GM21367 (cell line): ENCODE measurements at regions not wholly inside any gene's neighbourhood (a gene's known extent, or its start where the extent isn't known, plus 50 kb on each side); places are given as distances from the start of the nearest gene placed in this dataset.
"Not testable (repeated sequence)": the region's sequence is repeated elsewhere in the genome, so short reads cannot be mapped to it uniquely, and the experiment has no call there.

ENCODE experiments used
- ATAC-seq: cut with Tn5 transposase; IDR thresholded peaks from one replicate; pipeline ENCODE4 v1.9.1; 2021; ENCODE audit not compliant: unreplicated experiment

DNA sequence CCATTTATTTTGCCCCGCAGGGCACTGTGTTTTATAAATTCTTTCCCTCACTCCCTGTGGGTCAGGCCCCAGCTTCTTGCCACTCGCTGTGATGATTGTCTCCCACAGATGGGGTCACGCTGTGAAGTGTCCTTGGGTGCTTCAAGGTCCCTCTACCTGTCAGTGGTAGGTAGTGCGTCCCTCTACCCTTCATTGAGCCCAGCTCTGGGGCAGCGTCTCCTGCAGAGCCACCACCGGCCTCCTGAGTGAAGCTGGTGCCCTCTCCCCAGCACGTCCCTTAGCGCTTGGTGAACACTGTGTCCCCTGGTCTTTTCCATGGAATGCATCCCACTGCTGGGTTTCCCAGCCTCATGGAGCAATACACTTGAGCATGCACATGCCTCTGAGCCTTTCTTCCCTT is 108.2 kb downstream of the NRN1 start:
- no peak for ATAC-seq

DNA sequence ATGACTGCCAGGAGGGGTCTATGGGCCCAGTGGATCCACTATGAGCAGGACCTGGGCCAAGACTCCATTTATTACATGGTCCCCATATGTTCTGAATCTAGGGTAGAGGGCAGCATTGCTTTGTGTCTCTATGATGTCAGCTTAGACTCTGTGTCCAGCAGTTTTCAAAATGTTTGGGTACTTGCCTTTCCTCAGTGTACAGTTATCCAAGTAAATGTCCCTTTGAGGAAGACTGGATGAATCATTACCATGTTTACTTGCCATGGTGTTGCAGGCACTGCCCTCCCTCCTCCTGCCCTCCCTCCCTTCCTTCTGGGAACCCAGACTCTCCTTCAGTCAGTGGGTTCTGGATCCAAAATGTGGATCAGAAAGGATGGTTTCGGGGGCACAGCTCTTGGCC is 108.6 kb downstream of the NRN1 start:
- no peak for ATAC-seq

DNA sequence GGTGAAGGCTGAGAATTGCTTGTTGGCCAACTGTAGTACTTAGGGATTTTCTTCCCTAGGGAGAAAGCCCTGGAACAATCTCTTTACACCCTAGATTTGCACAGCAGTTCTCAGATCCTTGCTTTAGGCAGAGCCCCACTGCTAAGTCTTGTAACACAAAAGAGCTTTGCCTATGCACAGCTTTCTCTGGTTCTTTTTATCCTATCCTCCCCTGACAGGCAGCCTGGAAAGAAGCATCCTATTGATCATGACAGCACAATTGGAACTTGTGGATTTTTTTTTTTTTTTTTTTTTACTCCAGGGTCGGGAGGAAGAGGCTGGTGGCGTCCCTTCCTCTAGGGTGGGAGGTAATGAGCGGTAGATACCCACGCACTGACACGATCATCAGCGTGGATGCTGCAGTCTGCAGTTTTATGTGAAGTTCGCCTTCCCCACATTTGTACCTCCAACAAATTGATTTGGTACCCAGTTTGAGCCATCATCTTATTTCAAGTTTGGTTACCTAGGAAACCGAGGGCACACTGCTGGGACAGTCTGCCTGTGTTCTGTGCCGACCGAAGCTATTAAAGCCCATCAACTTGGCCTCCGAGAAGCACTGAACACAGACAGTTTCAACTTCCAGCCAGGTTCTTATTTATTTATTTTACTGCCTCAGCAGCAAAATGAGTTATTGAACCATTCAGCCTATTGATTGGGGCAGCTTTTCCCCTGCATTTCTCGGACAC is 110.1 kb downstream of the NRN1 start:
- ATAC-seq = no peak

DNA sequence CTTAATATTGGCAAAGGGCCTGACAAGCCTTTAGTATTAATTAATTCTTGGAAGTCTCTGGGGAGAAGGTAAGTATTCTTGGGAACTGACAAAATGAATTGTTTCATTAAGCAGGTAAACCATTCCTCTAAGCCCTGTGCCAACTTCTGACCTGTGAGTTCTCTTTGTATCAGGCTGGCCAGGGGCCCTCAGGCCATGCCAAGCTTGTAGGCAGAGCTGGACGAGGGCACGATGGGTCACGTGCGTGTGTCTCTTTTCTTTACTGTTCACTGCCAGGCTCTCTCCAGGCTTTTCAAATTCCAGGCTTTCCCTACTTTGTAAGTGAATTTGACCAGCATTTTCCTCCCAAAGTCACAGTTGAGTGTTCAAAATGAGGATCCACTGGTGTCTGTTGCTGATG is 112.4 kb downstream of the NRN1 start:
- no peak for ATAC-seq

DNA sequence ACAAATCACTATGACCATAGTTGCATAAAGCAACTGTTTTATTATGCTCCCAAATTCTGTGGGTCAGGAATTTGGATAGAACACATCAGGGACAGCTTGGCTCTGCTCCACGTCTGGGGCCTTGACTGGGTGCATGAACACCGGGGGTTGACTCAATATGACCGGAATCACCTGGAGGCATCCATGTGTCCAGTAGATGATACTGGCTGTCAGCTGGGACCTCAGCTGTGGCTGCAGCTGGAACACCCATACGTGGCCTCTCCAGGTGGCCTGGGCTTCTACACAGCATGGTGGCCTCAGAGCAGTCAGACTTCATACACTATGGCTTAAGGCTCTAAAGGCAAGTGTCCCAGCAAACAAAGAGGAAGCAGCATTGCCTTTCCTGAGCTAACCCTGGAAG is 113.4 kb downstream of the NRN1 start:
- ATAC-seq = no peak

DNA sequence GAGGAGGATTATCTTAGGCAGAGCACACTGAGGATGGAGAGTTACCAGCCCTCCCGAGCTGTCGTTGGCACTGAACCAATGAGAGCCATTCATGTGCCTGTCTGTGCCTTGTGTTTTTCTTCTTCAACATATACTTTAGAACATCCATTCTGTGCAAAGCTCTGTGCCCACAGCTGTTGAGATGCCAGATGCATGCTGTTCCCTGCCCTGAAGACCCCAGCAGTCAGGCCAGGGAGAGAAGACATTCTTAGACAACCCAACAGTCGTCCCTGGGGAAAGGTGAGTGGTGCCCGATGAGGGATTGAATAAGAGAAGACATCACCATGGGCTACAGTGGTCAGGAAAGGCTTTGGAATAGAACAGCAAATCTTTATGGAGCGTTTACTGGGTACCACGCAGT is 114.1 kb downstream of the NRN1 start:
- ATAC-seq = no peak

DNA sequence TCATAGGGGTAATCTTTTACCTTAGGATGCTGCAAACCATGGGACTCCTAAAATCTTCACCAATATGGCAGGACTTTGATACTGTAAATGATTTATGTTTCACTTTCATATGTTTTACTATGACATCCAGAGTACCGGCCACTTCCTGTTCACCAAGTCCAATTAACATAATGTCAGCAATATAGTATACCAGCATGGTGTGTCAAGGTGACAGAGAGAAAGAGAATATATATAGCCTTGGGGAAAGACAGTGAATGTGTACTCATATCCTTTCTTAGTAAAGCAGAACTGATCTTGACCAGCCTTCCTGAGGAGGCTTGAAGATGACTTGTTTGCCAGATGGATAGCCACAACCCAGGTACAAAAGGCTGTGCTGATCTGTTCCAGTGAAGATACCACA is 127.9 kb downstream of the NRN1 start:
- no peak for ATAC-seq

DNA sequence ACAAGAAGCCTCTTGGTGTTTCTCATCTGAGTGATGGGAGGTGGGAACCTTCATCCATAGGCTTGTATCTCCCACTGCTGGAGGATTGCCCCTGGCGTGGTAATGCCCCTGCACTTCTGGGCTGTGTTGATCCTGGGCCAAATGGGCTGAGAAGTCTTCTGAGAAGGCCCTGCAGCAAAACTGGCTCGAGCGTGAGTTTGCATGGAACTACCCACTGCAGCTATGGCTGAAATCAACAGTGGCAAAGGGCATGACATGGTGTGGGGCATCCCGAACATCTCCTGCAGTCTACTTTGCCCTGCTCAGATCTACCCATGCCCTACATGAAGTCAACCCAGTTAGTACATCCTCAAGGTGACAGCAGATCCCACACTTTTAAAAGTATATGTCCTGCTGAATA is 130.6 kb downstream of the NRN1 start:
- ATAC-seq = no peak

DNA sequence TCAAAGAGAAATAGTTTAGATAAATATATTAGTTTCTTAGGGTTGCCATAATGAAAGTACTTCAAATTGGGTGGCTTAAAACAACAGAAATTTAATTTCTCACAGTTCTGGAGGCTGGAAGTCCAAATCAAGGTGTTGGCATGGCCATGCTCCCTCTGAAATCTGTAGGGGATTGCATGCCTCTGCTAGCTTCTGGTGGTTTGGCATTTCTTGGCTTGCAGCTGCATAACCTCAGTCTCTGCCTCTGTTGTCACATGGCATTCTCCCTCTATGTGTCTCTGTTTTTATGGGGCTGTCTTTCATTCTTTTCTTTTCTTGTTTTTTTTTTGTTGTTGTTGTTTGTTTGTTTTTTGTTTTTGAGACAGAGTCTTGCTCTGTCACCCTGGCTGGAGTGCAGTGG is 132.7 kb downstream of the NRN1 start:
- not testable (repeated sequence) for ATAC-seq

DNA sequence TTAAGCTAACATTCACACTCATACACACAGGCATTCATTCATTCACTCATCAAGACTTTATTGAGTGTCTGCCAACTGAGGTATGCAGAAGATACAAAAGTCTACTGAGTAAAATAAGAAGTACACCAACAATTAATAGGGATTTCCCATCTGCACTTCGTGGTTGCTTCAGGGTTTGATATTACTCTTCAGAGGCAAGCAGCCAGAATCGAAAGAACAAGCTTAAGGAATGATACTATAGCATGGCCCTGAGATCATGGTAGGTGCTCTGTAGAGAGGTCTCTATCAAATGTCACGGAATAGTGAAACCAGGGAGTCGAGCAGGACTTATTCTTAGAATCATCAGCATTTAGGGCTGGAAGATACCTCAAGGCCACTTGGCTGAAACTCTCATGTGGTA is 135.4 kb downstream of the NRN1 start:
- ATAC-seq = no peak

DNA sequence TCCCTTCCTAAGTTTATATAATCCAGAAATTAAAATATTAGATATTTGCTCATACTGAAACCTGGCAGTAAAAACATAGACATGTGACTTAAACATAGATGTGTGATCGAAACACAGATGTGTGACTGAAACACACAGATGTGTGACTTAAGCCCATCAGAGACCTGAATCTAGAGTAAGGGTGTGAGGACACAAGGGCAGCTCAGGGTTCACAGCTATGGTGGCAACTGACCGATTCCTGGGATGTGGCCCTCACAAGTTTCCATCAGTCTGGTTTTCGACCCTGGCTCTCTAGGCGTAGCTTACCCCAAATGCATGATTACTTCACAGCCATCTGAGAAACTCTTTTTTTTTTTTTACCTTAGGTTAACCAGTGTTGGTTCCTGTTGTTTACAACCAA is 137.0 kb downstream of the NRN1 start:
- peak; percentile 51 for ATAC-seq

DNA sequence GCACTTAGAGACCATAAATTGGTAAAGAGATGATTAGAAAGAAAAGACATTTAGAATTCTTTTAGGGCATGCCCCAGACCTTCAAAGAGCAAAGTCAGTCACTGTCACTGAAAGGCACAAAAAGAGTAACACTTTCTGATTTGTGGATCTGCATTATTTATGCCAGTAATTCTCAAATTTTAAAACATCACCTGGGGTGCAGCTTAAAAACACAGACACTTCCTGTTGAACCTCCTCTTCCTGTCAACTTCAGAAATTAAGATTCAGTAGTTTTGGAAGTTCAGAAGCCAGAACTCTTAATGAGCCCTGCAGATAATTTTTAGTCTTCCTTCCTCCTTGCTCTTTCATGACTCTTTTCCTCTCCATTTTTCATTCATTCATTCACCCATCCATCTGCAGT is 137.5 kb downstream of the NRN1 start:
- ATAC-seq = peak; percentile 16

DNA sequence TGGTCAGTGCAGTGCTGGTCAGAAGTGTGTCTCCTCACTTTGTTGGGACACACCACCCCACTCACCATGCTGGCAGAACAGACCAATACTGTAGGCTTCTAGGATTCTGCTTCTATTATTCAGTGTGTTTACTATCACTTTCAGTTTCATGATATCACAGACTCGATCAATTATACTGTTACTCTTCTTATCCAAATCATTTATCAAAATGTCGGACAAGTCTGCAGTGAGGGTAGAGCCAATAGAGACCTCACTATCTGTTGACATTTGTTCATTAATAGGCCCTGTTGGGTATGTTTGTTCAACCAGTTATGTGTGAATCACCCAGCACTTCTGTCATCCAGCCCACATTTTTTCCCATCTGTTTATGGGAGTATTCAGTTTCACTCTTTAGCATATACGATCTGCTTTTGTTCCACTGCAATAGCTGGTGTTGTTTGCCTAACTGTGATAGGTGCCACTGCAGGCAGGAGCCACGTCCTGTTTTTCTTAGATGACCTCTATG is 140.1 kb downstream of the NRN1 start:
- ATAC-seq = no peak

DNA sequence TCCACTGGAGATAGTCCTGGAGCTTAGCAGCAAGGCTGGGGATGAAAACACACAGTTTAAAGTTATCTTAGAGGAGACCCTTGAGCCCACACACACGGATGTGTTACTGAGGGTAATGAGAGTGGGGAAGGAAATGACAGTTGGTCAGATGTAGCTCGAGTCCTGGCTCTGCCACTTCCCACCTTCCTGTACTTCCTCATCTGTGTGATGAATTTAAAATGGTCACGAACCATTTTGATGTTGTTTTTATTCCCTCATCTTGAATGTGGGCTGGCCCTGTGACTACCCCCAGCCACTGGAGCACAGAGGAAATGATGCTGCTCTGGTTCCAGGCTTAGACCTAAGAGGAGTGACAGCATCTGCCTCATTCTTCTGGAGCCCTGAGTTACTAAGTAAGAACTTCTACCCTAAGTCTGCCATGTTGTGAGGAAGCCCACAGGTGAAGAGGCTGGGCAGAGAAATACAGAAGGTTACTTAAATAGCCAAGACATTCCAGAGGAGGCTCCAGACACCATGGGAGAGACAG is 141.2 kb downstream of the NRN1 start:
- no peak for ATAC-seq

DNA sequence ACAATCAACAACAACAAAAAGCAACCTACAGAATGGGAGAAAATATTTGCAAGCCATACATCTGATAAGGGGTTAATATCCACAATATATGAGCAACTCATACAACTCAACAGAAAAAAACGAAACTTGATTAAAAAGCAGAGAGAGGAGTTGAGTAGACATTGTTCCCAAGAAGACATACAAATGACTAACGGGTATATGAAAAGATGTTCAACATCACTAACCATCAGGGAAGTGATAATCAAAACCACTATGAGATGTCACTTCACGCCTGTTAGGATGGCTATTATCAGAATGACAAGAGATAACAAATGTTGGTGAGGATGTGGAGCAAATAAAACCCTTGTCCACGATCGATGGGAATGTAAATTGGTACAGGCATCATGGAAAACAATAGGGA is 145.9 kb downstream of the NRN1 start:
- ATAC-seq = no peak

DNA sequence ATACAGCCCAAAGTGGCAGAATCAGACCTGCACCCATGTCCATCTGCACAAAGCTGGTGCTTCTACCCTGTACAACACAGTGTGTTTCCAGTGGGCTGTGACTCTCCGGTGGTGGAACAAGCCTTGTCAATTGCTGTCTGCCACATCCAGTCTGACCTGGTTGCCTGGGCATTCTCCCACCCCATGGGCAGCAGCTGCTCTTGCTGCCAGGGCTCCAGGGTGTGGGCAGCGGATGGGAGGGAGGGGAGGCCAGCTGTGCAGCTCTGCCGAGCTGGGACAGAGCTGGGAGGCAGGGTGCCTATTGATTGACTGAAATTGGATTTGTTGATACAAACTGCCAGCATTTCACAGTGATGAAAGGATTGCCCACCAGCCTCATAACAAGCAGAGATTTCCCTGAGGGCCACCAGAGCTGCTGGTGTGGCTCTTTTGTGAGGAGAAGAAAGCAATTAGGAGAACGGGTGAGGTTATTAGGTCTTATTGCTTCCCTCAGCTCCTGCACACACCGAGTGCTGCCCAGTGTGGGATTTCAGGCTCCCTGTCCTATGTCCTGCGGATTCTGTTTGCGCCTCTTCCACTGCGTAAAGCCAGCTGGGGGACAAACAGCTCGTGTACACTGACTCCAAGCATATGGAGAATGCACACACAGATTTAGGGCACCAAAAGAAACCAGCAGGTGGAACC is 150.8 kb downstream of the NRN1 start:
- no peak for ATAC-seq

DNA sequence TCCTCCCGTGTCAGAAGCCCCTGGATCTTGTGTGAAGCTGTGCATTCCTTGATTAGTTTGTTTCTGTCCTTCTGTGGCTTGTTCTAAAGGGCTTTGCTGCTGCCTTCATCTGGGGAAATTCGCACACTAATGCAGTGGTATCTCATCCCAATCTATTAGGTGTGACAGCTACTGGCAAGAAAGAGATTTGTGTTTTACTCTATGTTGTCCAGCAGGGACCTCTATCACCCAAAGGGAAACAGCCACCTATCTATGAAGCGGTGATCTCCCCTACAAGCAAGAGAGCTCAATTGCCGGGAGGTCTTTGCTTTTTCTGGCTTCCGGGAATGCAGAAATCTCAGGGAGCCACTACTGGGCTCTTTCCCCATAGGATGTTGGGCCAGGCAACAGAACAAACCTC is 151.8 kb downstream of the NRN1 start:
- ATAC-seq = no peak

DNA sequence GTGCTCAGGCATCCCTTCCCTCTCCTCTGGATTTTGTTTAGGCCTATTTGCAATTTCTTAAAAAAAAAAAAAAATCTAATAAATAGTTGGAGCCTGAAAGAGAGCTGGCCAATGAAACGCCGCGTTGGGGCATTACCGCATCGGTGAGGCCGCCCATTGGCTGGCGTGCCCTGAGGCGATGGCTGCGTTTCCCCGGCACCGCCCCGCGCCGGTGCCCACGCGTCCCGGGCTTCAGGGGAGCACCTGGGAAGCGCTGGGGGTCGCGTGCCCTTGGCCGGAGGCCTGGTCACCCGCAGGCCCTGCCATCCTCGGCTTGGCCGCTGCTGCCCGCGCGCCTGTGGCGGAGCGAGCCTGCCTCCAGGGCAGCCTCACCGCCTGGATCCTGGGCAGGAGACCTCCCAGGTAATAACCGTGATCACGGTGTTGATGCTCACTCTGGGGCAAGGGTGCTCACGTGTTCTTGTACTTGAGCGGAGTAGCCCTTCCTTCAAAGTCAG is 155.4 kb downstream of the NRN1 start:
- ATAC-seq = peak; percentile 60

DNA sequence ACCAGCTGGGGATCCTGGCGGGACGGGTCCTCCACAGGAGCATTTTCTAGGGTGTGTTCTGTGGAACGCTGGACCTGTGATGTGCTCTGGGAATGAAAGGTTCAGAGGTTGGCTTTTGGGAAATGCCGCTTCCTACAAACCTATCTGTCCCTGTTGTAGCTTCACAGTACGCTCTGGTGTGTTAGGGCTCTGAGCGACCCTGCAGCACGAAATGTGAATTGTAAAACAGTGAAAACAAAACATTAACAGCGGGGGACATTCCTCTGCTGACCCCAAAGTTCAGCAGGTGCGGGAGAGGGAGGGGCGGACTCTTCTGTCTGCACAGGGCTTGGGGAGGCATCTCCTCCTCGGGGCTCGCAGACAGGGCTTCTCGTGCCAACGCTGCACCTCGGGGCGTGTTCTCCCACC is 155.9 kb downstream of the NRN1 start:
- ATAC-seq = no peak

DNA sequence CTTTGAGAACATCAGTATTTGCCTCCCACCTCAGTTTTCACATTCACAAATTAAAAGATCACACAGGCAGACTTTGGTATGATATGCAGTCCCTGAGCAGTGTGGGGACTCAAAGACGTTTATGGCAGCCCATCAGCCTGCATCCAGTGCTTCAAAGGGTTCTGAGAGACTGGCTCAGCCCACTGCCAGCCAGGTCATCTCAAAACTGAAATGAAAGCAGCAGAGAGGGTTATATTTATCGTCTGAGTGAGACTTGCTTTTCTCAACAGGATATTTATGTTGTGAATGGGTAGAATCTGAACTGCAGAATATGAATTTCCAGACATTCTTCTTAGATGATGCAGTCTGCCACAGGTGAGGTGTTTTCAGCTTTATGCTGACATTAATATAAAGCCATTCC is 159.8 kb downstream of the NRN1 start:
- no peak for ATAC-seq

DNA sequence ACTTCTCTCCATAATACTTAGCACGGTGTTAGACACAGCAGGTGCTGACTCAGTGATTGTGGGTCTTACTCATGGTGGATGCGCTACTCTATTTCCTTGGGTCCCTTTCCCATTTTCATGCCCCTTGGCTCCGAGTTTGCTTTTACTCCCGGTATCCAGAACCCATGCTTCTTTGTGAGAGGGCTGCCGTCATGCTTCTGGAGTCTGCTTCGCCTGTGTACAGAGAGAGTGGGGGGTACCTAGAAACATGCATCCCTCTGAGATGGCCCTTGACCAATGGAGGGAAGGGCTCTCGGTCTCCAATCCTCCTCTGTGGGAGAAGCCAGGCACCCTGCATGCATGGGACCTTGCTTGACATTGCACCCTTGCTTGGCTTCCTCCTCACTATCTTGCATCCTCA is 160.4 kb downstream of the NRN1 start:
- ATAC-seq = no peak

DNA sequence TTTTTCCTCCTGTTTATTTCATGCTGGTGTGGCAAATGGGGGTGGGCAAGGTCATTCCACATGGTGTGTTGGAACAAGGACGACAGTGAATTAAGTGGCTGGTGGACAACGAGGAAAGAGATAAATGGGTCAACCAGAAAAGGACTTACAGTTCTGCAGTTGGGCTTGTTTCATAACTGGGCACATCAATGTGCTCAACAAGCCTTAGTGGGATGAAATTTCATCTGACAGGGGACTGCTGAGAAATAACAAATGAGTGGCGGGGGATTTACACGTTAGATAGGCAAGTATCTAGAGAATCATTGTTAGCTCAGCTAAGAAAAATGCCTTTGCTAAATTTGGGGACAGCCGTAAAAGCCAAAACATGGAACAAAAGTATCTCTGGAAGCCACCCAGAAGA is 163.6 kb downstream of the NRN1 start:
- no peak for ATAC-seq
